ENCODE measurements at regions not wholly inside any gene's neighbourhood (a gene's known extent, or its start where the extent isn't known, plus 50 kb on each side); places are given as distances from the start of the nearest gene placed in this dataset.

DNA sequence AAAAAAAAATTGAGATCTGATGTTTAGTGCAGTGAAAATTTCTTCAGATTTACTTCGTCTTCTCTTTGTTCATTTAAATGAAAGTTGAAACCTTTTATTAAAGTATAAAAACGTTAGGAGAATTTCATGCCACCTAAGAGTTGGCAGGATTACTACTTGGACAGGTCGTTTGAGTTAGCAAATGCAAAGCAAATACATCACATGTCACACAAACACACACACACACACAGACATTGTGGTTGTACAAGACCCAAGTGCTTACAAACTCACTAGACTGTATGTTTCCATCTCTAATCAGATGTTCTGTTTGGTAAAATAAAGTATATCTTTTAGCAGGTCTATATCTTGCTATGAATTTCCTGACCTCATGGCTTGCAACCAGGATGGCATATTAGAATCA is 185.6 kb upstream of the COX10 start:
- TF ChIP-seq, protein P1, sequence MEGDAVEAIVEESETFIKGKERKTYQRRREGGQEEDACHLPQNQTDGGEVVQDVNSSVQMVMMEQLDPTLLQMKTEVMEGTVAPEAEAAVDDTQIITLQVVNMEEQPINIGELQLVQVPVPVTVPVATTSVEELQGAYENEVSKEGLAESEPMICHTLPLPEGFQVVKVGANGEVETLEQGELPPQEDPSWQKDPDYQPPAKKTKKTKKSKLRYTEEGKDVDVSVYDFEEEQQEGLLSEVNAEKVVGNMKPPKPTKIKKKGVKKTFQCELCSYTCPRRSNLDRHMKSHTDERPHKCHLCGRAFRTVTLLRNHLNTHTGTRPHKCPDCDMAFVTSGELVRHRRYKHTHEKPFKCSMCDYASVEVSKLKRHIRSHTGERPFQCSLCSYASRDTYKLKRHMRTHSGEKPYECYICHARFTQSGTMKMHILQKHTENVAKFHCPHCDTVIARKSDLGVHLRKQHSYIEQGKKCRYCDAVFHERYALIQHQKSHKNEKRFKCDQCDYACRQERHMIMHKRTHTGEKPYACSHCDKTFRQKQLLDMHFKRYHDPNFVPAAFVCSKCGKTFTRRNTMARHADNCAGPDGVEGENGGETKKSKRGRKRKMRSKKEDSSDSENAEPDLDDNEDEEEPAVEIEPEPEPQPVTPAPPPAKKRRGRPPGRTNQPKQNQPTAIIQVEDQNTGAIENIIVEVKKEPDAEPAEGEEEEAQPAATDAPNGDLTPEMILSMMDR (IDR thresholded peaks at IDR 0.05; ENCODE audit: low read length): no peak
- no peak for TF ChIP-seq EZH2 (optimal IDR thresholded peaks at IDR 0.05; ENCODE audit: low read depth, low read length)
- no peak for TF ChIP-seq EZH2phosphoT487 (IDR thresholded peaks at IDR 0.05; ENCODE audit: low read length)
